Astrocyte of the cerebellum (primary cell): ENCODE measurements at regions not wholly inside any gene's neighbourhood (a gene's known extent, or its start where the extent isn't known, plus 50 kb on each side); places are given as distances from the start of the nearest gene placed in this dataset.
"Not testable (repeated sequence)": the region's sequence is repeated elsewhere in the genome, so short reads cannot be mapped to it uniquely, and the experiment has no call there.

Experiments used
- DNase-seq: peaks from one replicate; pipeline ENCODE4 v3.0.0-alpha.2; 2011; ENCODE audit warnings: low read depth
- H3K4me3 ChIP-seq: 2 replicates; pipeline ENCODE4 v1.5.1; 2011; ENCODE audit warnings: mild to moderate bottlenecking, low read depth, low read length, moderate library complexity
- CTCF ChIP-seq: IDR thresholded peaks from 2 replicates; pipeline ENCODE4 v1.5.1; 2012; ENCODE audit warnings: low read length, low read depth, moderate library complexity, mild to moderate bottlenecking; ENCODE audit errors: missing control alignments
- in situ Hi-C: cut with HindIII; loops from 2 replicates; pipeline ENCODE4 v1.10.0; 2017; ENCODE audit warnings: low sequenced_read_pairs

GRCh38 chr6:114833211-114833610, 490.4 kb upstream of the HS3ST5 start:
- no peak overlapping the region for H3K4me3 ChIP-seq
- DNase-seq, result no peak
- in situ Hi-C loops, result no loop called here
- TF ChIP-seq CTCF, result no peak

- DNase-seq, result no peak
- H3K4me3 ChIP-seq, result no peak overlapping the region
- TF ChIP-seq CTCF, result no peak
- in situ Hi-C loops, result no loop called here
These were observed 487.7 kb upstream of the HS3ST5 start for GRCh38 chr6:114830515-114830914.

GRCh38 chr6:114827135-114827534, 484.3 kb upstream of the HS3ST5 start:
- in situ Hi-C loops, result no loop called here
- H3K4me3 ChIP-seq, result no peak overlapping the region
- no peak for TF ChIP-seq CTCF
- no peak for DNase-seq

GRCh38 chr6:114824409-114824808, 481.6 kb upstream of the HS3ST5 start:
- TF ChIP-seq CTCF, result no peak
- in situ Hi-C loops, result no loop called here
- no peak for DNase-seq
- no peak overlapping the region for H3K4me3 ChIP-seq

GRCh38 chr6:114816678-114817077, 473.9 kb upstream of the HS3ST5 start:
- in situ Hi-C loops, result no loop called here

GRCh38 chr6:114810468-114810867, 467.6 kb upstream of the HS3ST5 start:
- H3K4me3 ChIP-seq, result no peak overlapping the region
- in situ Hi-C loops, result no loop called here
- DNase-seq, result no peak
- TF ChIP-seq CTCF, result no peak

More at GRCh38 chr6:114816678-114817077, 473.9 kb upstream of the HS3ST5 start:
- TF ChIP-seq CTCF, result no peak
- no peak for DNase-seq
- H3K4me3 ChIP-seq, result no peak overlapping the region

GRCh38 chr6:114805426-114805825, 462.6 kb upstream of the HS3ST5 start:
- DNase-seq, in situ Hi-C loops, H3K4me3 ChIP-seq: not testable (repeated sequence)
